Choroid plexus epithelial cell (primary cell): ENCODE measurements at regions not wholly inside any gene's neighbourhood (a gene's known extent, or its start where the extent isn't known, plus 50 kb on each side); places are given as distances from the start of the nearest gene placed in this dataset.

ENCODE experiments used
- DNase-seq: peaks from one replicate; pipeline ENCODE4 v3.0.0-alpha.2; 2010; ENCODE audit warnings: low read depth
- H3K4me3 ChIP-seq: 2 replicates; pipeline ENCODE4 v1.5.1; 2011; ENCODE audit warnings: low read depth, mild to moderate bottlenecking, control low read depth, low read length, moderate library complexity
- TF ChIP-seq, protein P1 (sequence below): conservative IDR thresholded peaks from 2 replicates; pipeline ENCODE4 v1.5.1; 2011; ENCODE audit warnings: low read depth, mild to moderate bottlenecking, control low read depth, inconsistent platforms, low read length, moderate library complexity

GRCh38 chr6:4509506-4509905 lies 266.7 kb upstream of the CDYL start:
- TF ChIP-seq, protein P1, sequence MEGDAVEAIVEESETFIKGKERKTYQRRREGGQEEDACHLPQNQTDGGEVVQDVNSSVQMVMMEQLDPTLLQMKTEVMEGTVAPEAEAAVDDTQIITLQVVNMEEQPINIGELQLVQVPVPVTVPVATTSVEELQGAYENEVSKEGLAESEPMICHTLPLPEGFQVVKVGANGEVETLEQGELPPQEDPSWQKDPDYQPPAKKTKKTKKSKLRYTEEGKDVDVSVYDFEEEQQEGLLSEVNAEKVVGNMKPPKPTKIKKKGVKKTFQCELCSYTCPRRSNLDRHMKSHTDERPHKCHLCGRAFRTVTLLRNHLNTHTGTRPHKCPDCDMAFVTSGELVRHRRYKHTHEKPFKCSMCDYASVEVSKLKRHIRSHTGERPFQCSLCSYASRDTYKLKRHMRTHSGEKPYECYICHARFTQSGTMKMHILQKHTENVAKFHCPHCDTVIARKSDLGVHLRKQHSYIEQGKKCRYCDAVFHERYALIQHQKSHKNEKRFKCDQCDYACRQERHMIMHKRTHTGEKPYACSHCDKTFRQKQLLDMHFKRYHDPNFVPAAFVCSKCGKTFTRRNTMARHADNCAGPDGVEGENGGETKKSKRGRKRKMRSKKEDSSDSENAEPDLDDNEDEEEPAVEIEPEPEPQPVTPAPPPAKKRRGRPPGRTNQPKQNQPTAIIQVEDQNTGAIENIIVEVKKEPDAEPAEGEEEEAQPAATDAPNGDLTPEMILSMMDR: peak; percentile 11
- no peak for DNase-seq
- H3K4me3 ChIP-seq: no peak overlapping the region

DNA sequence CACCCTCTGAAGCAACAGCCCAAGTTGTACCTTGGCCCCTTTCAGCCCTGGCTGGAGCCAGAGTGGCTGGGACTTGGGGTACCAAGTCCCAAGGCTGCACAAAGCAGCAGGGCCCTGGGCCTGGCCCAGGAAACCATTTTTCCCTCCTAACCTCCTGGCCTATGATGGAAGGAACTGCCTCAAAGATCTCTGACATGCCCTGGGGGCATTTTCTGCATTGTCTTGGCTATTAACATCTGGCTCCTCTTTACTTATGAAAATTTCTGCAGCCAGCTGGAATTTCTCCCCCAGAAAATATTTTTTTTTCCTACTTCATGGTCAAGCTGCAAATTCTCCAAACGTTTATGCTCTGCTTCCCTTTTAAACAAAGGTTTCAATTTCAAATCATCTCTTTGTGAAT lies 269.4 kb upstream of the CDYL start:
- H3K4me3 ChIP-seq: no peak overlapping the region
- DNase-seq: no peak
- TF ChIP-seq, protein P1: no peak

DNA sequence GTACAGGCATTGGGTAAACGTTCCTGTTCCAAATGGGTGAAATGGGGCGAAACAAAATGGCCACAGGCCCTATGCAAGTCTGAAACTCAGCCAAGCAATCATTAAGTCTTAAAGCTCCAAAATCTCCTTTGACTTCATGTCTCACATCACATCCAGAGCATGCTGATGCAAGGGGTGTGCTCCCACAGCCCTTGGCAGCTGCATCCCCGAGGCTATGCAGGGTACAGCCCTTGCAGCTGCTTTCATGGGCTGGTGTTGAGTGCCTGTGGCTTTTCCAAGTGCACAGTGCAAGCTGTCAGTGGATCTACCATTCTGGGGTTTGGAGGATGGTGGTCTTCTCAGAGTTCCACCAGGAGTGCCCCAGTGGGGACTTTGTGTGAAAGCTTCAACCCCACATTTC lies 270.0 kb upstream of the CDYL start:
- DNase-seq: no peak
- TF ChIP-seq, protein P1: no peak

GRCh38 chr6:4504700-4505099 lies 271.5 kb upstream of the CDYL start:
- H3K4me3 ChIP-seq: no peak overlapping the region
- no peak for DNase-seq
- TF ChIP-seq, protein P1: no peak

More for the DNA sequence above, 270.0 kb upstream of the CDYL start:
- no peak overlapping the region for H3K4me3 ChIP-seq

GRCh38 chr6:4503700-4504099 lies 272.5 kb upstream of the CDYL start:
- TF ChIP-seq, protein P1: no peak
- no peak overlapping the region for H3K4me3 ChIP-seq
- no peak for DNase-seq

GRCh38 chr6:4496284-4496683 lies 279.9 kb upstream of the CDYL start:
- DNase-seq: no peak
- H3K4me3 ChIP-seq: no peak overlapping the region
- TF ChIP-seq, protein P1: no peak

DNA sequence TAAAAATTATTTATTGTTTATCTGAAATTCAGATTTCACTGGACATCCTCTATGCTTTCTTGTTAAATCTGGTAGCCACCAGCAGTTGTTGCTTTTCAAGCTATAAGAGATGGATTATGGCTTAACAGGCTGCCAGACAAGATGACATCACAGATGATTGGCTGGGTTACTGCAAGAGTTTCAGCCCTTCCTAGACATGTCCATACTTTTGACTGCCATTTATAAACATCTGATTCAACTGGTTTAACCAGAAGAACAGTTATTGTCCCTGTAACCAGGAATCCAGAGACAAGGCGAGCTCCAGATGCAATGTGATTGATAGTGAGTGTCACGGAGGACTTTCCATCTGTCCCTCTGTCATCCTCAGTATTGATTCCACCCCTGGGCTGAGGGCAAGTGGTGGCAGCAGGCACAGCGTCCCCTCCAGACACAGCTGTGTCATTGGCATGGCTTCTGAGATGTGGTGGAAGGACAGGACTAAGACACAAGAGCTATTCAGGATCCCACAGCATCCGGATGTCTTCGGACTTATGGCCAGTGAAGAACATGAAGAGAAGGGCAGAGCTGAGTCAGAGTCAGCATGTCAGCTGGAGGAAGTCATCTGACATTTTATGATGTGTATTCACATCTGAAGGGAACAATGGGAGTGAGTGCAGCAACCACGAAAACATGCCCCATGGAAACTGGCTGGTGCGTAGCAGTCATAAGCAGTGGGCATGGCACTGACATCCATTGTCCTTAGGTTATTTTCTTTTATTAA lies 284.5 kb upstream of the CDYL start:
- TF ChIP-seq, protein P1: no peak
- DNase-seq: peak; percentile 44
- H3K4me3 ChIP-seq: no peak overlapping the region
